Natural killer cell (primary cell): ENCODE measurements at regions not wholly inside any gene's neighbourhood (a gene's known extent, or its start where the extent isn't known, plus 50 kb on each side); places are given as distances from the start of the nearest gene placed in this dataset.

Source experiments
- ATAC-seq, 3 donors: fragments of 150-1000 bp in 2 of 3; fragments of 200-7000 bp in 1 of 3; cut with Tn5 transposase; 1 replicate in 1 of 3; 2 replicates in 2 of 3; pipeline ENCODE4 v1.10.0; 2021; ENCODE audit warnings: mild to moderate bottlenecking in 2 of 3, moderate library complexity in 2 of 3
- DNase-seq, 2 donors: peaks; one replicate each; pipeline versions ENCODE4 v3.0.0 to v3.0.0-alpha.2; 2013 to 2021; ENCODE audit warnings: mixed read lengths in 1 of 2
- H3K27ac ChIP-seq: one replicate; pipeline ENCODE4 v1.5.1; 2013; ENCODE audit warnings: mild to moderate bottlenecking, low read length
- H3K27me3 ChIP-seq: one replicate; pipeline ENCODE4 v1.6.1; 2013; ENCODE audit warnings: low read length; ENCODE audit not compliant: control insufficient read depth, insufficient read depth
- H3K36me3 ChIP-seq: one replicate; pipeline ENCODE4 v1.6.1; 2013; ENCODE audit warnings: low read length; ENCODE audit not compliant: control insufficient read depth, insufficient read depth
- H3K4me1 ChIP-seq: one replicate; pipeline ENCODE4 v1.6.1; 2013; ENCODE audit warnings: low read length; ENCODE audit not compliant: control insufficient read depth, insufficient read depth
- H3K4me3 ChIP-seq: one replicate; pipeline ENCODE4 v1.5.1; 2013; ENCODE audit warnings: low read length
- H3K9me3 ChIP-seq: one replicate; pipeline ENCODE4 v1.6.1; 2013; ENCODE audit warnings: low read length; ENCODE audit not compliant: control insufficient read depth, insufficient read depth
- H3K27ac Mint-ChIP-seq, 2 donors: one replicate each; pipeline ENCODE4 v1.8.0; 2022; ENCODE audit warnings: mild to moderate bottlenecking in 2 of 2, mixed read lengths in 2 of 2, moderate library complexity in 1 of 2
- H3K27me3 Mint-ChIP-seq, 2 donors: one replicate each; pipeline ENCODE4 v1.8.0; 2022; ENCODE audit warnings: low read depth in 2 of 2, mixed read lengths in 2 of 2
- H3K36me3 Mint-ChIP-seq: one replicate; pipeline ENCODE4 v1.8.0; 2022; ENCODE audit warnings: mixed read lengths
- H3K4me1 Mint-ChIP-seq, 2 donors: one replicate each; pipeline ENCODE4 v1.8.0; 2022; ENCODE audit warnings: mixed read lengths in 2 of 2
- H3K4me3 Mint-ChIP-seq: one replicate; pipeline ENCODE4 v1.8.0; 2022; ENCODE audit warnings: mild to moderate bottlenecking, moderate library complexity, mixed read lengths
- H3K9me3 Mint-ChIP-seq, 2 donors: one replicate each; pipeline ENCODE4 v1.8.0; 2022; ENCODE audit warnings: mixed read lengths in 2 of 2
- CTCF ChIP-seq: fragments of 200-600 bp; IDR thresholded peaks from one replicate; pipeline ENCODE4 v1.8.0; 2022; ENCODE audit warnings: antibody characterized with exemption
- WGBS: methylation state at CpG from one replicate; pipeline ENCODE4 v1.1.7; 2013; ENCODE audit warnings: missing lambda C conversion rate; ENCODE audit not compliant: insufficient coverage; 5-methylcytosine and 5-hydroxymethylcytosine counted together
- intact Hi-C: fragments of 100-400 bp; cut with micrococcal nuclease; formaldehyde crosslinking; loops from one replicate; pipeline ENCODE4 v1.14.2; 2022

DNA sequence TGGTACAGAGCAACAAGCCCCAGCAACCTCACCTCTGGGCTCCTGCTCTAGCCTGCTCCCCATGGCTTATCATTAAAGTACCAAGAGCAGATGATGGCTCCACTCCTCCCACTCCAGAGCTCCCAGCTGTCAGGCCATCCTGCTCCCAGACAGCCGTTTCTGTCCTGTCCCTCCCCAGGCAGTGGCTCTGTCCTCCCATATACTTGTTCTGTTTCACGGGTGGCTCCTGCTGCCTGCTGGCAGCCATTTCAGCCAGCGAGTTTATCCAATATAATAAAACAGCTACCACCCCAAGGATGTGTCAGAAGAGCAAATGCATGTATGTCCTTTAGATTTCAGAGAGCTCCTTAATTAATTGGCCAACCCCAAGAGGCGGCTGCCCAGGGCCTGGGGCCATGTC is 79.4 kb upstream of the VSTM2B start:
- Histone ChIP-seq H3K4me3 (no peak overlapping the region), H3K9me3 (no peaks in the 10 kb centered on the region), H3K27ac (no peak overlapping the region), H3K27me3 (no peaks in the 10 kb centered on the region), H3K4me1 (no peaks in the 10 kb centered on the region), H3K36me3 (no peaks in the 10 kb centered on the region)
- DNase-seq, result no peak
- H3K36me3 Mint-ChIP-seq, result no peaks in the 10 kb centered on the region
- no peak for ATAC-seq
- no peak for TF ChIP-seq CTCF
- H3K9me3 Mint-ChIP-seq, result no peaks in the 10 kb centered on the region
- no peaks in the 10 kb centered on the region for H3K4me1 Mint-ChIP-seq
- 71% methylated on average over 4 of the region's 4 CpGs for WGBS
- no peak overlapping the region for H3K27ac Mint-ChIP-seq
- peaks cover 1 to 9% of the 10 kb centered on the region in 2 donors for H3K27me3 Mint-ChIP-seq
- H3K4me3 Mint-ChIP-seq, result no peak overlapping the region
- intact Hi-C loops, result no loop called here

- Histone ChIP-seq H3K4me3 (no peak overlapping the region), H3K27ac (no peak overlapping the region), H3K36me3 (no peaks in the 10 kb centered on the region), H3K27me3 (no peaks in the 10 kb centered on the region), H3K9me3 (no peaks in the 10 kb centered on the region), H3K4me1 (no peaks in the 10 kb centered on the region)
- H3K27me3 Mint-ChIP-seq, result peaks cover 3 to 24% of the 10 kb centered on the region in 2 donors
- H3K9me3 Mint-ChIP-seq, result no peaks in the 10 kb centered on the region
- 86% methylated on average over 8 of the region's 8 CpGs for WGBS
- no peak for TF ChIP-seq CTCF
- H3K4me1 Mint-ChIP-seq, result no peaks in the 10 kb centered on the region
- no peak for ATAC-seq
- no peaks in the 10 kb centered on the region for H3K36me3 Mint-ChIP-seq
- no peak for DNase-seq
- intact Hi-C loops, result no loop called here
- no peak overlapping the region for H3K4me3 Mint-ChIP-seq
- H3K27ac Mint-ChIP-seq, result no peak overlapping the region
Observed at GRCh38 chr19:29448046-29448445, 77.7 kb upstream of the VSTM2B start.

DNA sequence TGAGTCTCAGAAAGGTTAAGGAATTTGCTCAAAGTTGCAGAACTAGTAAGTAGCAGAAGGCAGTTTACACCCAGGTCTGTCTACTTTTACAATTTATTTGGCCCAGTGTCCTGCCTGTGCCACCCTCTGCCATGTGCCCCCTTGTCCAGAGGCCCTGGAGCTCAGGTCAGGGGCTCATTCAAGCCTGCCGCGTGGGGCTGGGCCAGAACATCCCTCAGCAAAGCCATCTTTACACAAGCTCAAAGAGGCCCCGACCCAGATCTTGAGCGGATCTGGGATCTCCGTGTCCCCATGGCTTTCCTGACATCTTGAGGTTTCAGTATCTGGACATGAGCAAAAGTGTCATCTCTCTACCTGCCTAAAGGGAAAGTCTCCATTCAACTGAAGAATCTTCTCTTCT is 76.4 kb upstream of the VSTM2B start:
- no peaks in the 10 kb centered on the region for H3K36me3 ChIP-seq
- ATAC-seq (no peak), DNase-seq (no peak)
- no peak for TF ChIP-seq CTCF
- H3K4me1 ChIP-seq, result no peaks in the 10 kb centered on the region
- H3K4me3 ChIP-seq, result no peak overlapping the region
- H3K27me3 Mint-ChIP-seq, result peaks cover 5 to 30% of the 10 kb centered on the region in 2 donors
- no peak overlapping the region for H3K4me3 Mint-ChIP-seq
- H3K4me1 Mint-ChIP-seq, result no peaks in the 10 kb centered on the region
- H3K27me3 ChIP-seq, result no peaks in the 10 kb centered on the region
- WGBS, result 89% methylated on average over 5 of the region's 5 CpGs
- no peak overlapping the region for H3K27ac Mint-ChIP-seq
- intact Hi-C loops, result no loop called here
- H3K9me3 Mint-ChIP-seq, result no peaks in the 10 kb centered on the region
- no peak overlapping the region for H3K27ac ChIP-seq
- H3K36me3 Mint-ChIP-seq, result no peaks in the 10 kb centered on the region
- no peaks in the 10 kb centered on the region for H3K9me3 ChIP-seq

- Mint-ChIP-seq H3K4me1 (no peaks in the 10 kb centered on the region), H3K9me3 (no peaks in the 10 kb centered on the region), H3K27me3 (peaks cover 5 to 30% of the 10 kb centered on the region in 2 donors), H3K36me3 (no peaks in the 10 kb centered on the region), H3K27ac (no peak overlapping the region), H3K4me3 (no peak overlapping the region)
- Histone ChIP-seq H3K36me3 (no peaks in the 10 kb centered on the region), H3K27ac (no peak overlapping the region), H3K27me3 (no peaks in the 10 kb centered on the region), H3K4me3 (no peak overlapping the region), H3K9me3 (no peaks in the 10 kb centered on the region), H3K4me1 (no peaks in the 10 kb centered on the region)
- WGBS, result 71% methylated on average over 4 of the region's 4 CpGs
- no peak for DNase-seq
- no peak for ATAC-seq
- intact Hi-C loops, result no loop called here
- TF ChIP-seq CTCF, result no peak
Observed at GRCh38 chr19:29450306-29450705, 75.5 kb upstream of the VSTM2B start.
